ENCODE measurements at regions not wholly inside any gene's neighbourhood (a gene's known extent, or its start where the extent isn't known, plus 50 kb on each side); places are given as distances from the start of the nearest gene placed in this dataset.

- POLR2A ChIA-PET (ENCODE audit: unreplicated experiment): no interaction called here
- Histone ChIP-seq H3K36me3 (ENCODE audit: control insufficient read depth, insufficient read depth, low read length) (no peaks in the 10 kb centered on the region), H4K8ac (ENCODE audit: low read depth in 2 of 2, low read length in 2 of 2) (no peak overlapping the region), H2BK120ac (ENCODE audit: low read depth, low read length) (no peak overlapping the region), H3K18ac (ENCODE audit: low read depth, low read length) (no peak overlapping the region), H2AK5ac (ENCODE audit: low read depth, low read length) (no peak overlapping the region), H4K20me1 (ENCODE audit: insufficient read depth, low read length) (no peaks in the 10 kb centered on the region), H3K79me1 (ENCODE audit: low read depth in 1 of 2, low read length in 2 of 2) (no peaks in the 10 kb centered on the region), H3K27ac (ENCODE audit: insufficient read depth, low read length) (no peak overlapping the region), H2BK5ac (ENCODE audit: low read depth, low read length, poor library complexity, severe bottlenecking) (no peak overlapping the region), H3K4me2 (ENCODE audit: low read depth, low read length) (no peak overlapping the region), H3K27me3 (ENCODE audit: control insufficient read depth, insufficient read depth, low read length) (no peaks in the 10 kb centered on the region), H2AFZ (replicated peaks; ENCODE audit: low read length, poor library complexity) (no peak overlapping the region), H3K14ac (replicated peaks; ENCODE audit: low read depth, low read length) (no peak overlapping the region), H4K91ac (ENCODE audit: insufficient read depth, low read depth, low read length) (no peak overlapping the region), H3K4me3 (ENCODE audit: insufficient read depth, low read depth, low read length) (no peak overlapping the region), H3K56ac (ENCODE audit: extremely low read depth, insufficient read depth, low read length) (no peak overlapping the region), H2BK15ac (ENCODE audit: low read depth, low read length) (no peak overlapping the region), H2BK20ac (ENCODE audit: low read depth, low read length) (no peak overlapping the region), H3K23ac (ENCODE audit: low read depth, low read length) (no peak overlapping the region), H3K4ac (ENCODE audit: low read depth, low read length) (no peak overlapping the region), H3K9ac (ENCODE audit: low read depth, low read length) (no peak overlapping the region), H3K4me1 (ENCODE audit: control insufficient read depth, insufficient read depth, low read length) (no peaks in the 10 kb centered on the region), H2AK9ac (replicated peaks; ENCODE audit: low read depth, low read length, poor library complexity) (no peak overlapping the region), H3K9me1 (ENCODE audit: insufficient read depth, low read length) (no peaks in the 10 kb centered on the region), H3K9me3 (ENCODE audit: control insufficient read depth, insufficient read depth, low read length) (no peaks in the 10 kb centered on the region), H4K5ac (ENCODE audit: low read depth, low read length) (no peak overlapping the region)
- 13% methylated on average over 4 of the region's 9 CpGs; no CpG with 5 or more reads in 1 of the 2 experiments for WGBS, 2 experiments (ENCODE audit: extremely low coverage in 2 of 2, insufficient read length in 1 of 2)
- dilution Hi-C loops (cut with HindIII; ENCODE audit: low sequenced_read_pairs, unreplicated experiment): no loop called here
- no TSS peak for BruUV-seq (replicated peaks)
- intact Hi-C loops (cut with micrococcal nuclease): no loop called here
- in situ Hi-C loops (cut with MboI; ENCODE audit: low sequenced_read_pairs): no loop called here
- ATAC-seq (ENCODE audit: low read depth): no peak
- CTCF ChIA-PET: no interaction called here
- no peak for DNase-seq
- TF ChIP-seq CTCF (conservative IDR thresholded peaks at IDR 0.05; ENCODE audit: low read depth, low read length) (no peak), MAFK (IDR thresholded peaks at IDR 0.05; ENCODE audit: low read depth, low read length) (no peak), RFX5 (IDR thresholded peaks at IDR 0.05; ENCODE audit: low read depth, low read length) (no peak), CEBPB (IDR thresholded peaks at IDR 0.05; ENCODE audit: low read depth, low read length) (no peak), CHD1 (IDR thresholded peaks at IDR 0.05; ENCODE audit: low read depth, low read length) (no peak), FOS (IDR thresholded peaks at IDR 0.05; ENCODE audit: low read depth, low read length) (no peak), MAZ (IDR thresholded peaks at IDR 0.05; ENCODE audit: borderline replicate concordance, low read depth, low read length) (no peak), MXI1 (IDR thresholded peaks at IDR 0.05; ENCODE audit: borderline replicate concordance, low read depth, low read length) (no peak), POLR2A (IDR thresholded peaks at IDR 0.05; ENCODE audit: low read depth, low read length) (no peak), RAD21 (IDR thresholded peaks at IDR 0.05; ENCODE audit: low read length) (no peak), BHLHE40 (IDR thresholded peaks at IDR 0.05; ENCODE audit: low read depth, low read length) (no peak)
Observed at GRCh38 chr12:112694065-112694464, 97.5 kb upstream of the RPH3A start.
